ENCODE measurements at regions not wholly inside any gene's neighbourhood (a gene's known extent, or its start where the extent isn't known, plus 50 kb on each side); places are given as distances from the start of the nearest gene placed in this dataset.
"Not testable (repeated sequence)": the region's sequence is repeated elsewhere in the genome, so short reads cannot be mapped to it uniquely, and the experiment has no call there.

- DNase-seq: no peak
Measured at GRCh38 chr4:81617545-81617944, 145.8 kb upstream of the RASGEF1B start.

- DNase-seq: no peak
Measured at GRCh38 chr4:81611221-81611620, 139.5 kb upstream of the RASGEF1B start.

- no peak for DNase-seq
Measured at GRCh38 chr4:81609844-81610243, 138.1 kb upstream of the RASGEF1B start.

DNA sequence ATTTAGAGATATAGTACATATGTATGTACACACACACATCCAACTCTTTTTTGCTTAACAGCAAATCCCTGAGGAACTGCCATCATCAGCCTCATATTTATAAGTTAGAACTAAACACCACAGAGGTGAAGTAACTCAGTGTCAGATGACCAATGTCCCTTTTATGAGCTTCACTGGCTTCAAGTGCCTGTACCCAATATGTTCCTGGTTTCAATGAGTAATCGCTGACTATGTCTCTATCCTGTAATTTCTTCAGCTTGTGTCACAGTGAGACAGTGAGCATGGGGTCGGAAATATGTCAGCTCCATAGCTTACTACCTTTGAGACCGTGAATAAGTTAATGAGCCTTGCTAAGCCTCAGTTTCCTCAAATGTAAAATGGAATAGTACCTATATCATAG is 136.2 kb upstream of the RASGEF1B start:
- DNase-seq: no peak

DNA sequence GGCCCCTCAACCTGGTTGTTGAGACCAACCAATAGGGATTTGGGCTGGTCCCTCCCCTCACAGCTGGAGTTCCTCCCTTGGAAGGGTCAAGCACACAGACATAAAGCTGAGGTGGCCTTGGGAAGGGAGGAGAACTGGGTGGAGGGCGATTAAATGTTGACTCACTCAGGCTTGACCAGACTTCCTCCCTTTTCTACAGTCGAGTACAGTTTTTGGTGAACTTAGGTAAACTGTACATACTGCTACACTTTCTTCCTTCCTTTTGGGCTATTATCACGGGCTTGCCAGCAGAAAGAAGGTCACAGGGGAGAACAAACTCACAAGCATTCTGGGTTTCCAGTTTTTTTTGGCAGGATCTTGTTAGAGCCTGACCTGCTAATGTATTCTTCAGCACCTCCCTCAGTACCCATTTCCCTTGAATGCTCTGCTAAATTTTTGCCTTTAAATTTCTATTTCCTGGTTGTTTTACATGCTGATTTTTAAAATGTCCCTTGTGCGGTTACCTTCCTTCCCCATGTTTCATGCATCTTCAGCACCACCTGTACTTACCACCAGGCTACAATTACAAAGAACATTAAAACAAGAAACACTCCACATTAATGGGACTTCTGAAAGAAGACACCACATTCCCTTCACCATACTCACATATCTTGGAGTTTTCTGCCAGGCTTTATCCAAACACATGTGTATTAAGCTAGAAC is 135.2 kb upstream of the RASGEF1B start:
- no peak for DNase-seq

DNA sequence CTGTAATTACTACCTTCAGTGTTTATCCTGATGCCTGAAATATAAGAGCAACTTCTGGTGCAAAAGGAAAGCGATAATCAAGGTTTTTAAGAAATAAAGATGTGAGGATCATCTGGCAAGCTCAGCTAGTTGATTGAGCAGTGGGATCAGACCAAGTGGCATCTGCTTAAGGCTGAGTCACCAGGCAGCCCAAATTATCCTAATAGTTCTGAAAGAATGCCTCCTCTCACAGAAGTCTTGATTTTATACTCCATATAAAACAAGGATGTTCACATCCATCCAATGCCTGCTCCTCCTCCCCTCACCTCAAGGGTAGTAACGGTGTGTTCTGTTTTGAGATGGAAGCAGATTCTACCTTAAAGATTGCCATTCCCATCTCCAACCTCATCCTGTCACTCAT is 134.5 kb upstream of the RASGEF1B start:
- no peak for DNase-seq

GRCh38 chr4:81605271-81605670 is 133.6 kb upstream of the RASGEF1B start:
- no peak for DNase-seq

DNA sequence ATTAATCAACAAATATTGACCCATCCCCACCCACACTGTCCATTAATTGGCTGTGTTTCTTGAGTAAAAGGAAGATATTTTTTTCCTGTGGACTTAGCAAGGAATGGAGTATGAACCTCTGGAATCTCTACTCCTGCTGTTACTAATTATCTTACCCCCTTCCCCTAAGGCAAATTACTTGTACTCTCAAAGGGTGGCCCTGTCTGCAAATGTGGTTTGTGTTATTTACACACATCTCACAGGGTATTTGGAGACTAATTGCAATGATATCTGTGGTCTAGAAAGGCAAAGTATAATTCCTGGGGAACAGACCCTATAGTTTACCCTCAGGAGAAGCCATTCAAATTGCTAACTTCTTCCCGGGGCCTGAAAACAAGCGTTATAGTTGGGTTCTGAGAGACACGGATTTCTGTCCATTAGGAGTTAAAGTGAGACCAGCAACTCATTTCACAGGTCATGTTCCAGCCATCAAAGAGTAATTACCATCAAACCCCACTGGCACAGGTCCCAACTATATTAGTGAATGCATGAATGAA is 133.0 kb upstream of the RASGEF1B start:
- no peak for DNase-seq

DNA sequence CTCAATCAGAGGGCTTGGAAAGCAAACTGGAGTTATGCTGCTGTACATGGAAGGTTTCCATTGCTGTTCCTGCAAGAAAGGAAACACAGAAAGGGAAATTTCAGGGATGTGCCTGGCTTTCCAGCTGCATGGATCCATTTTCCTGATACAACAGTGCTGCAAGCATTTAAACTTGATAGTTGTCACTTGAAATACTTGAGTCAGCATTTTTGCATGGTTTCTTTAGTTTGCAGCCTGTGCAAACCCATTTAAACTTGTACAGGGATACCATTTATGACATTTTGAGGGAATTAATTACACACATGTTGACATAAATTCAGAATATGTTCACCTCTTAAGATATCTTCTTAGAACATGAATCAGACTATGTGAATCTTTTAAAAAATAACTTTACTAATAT is 131.1 kb upstream of the RASGEF1B start:
- no peak for DNase-seq

GRCh38 chr4:81601358-81601694 is 129.6 kb upstream of the RASGEF1B start:
- DNase-seq: no peak

GRCh38 chr4:81600520-81601357 is 129.0 kb upstream of the RASGEF1B start:
- no peak for DNase-seq

DNA sequence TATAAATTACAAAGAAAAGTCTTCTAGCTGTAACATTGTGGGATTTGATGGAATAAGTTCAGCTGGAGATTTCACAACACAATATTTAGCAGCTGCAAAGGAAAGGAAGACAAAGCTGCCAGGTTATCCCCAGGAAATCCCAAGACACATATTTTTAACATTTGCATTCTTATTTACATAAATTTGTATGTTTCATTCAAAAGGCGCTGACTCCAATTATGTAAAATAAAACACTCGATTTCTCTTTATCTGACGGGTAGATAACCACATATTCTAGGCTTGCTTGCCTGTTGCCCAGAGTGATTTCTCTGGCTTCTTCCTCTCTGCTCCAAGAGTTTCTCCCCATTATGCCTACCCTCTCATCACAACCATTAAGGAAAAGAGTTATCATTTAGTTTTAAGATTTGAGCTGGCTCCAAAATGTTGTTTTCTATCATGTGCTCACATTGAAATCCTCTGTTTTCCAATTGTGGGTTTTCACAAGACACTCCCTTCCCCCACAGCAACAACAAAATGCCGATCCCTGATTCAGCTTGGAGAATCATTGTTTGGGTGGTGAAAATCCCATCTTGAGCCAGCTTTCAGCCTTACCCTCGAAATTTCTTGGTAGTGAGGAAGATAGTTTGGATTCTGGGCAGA is 128.2 kb upstream of the RASGEF1B start:
- DNase-seq: no peak

GRCh38 chr4:81595798-81596610 is 124.3 kb upstream of the RASGEF1B start:
- no peak for DNase-seq

GRCh38 chr4:81595287-81595686 is 123.6 kb upstream of the RASGEF1B start:
- no peak for DNase-seq

- DNase-seq: no peak
Measured at GRCh38 chr4:81594490-81595159, 122.9 kb upstream of the RASGEF1B start.

DNA sequence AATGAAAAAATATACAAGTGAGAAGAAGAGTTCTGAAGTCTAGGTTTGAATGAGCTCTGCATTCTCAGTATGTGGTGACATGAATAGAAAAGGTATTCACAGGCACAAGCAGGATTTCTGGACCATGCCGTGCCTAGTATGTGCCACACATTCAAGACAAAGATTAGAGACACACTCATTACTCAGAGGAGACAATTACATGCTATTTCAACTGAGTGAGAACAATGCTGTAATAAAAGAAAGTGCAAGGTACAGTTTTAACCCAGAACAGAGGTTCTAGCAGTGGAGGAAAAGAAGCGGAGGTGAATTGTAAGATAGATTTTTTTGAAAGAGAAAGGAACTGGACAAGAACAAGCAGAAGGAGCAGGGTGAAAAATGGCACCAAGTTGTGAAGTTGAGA is 121.0 kb upstream of the RASGEF1B start:
- no peak for DNase-seq

- DNase-seq: no peak
Measured at GRCh38 chr4:81590596-81590995, 118.9 kb upstream of the RASGEF1B start.

DNA sequence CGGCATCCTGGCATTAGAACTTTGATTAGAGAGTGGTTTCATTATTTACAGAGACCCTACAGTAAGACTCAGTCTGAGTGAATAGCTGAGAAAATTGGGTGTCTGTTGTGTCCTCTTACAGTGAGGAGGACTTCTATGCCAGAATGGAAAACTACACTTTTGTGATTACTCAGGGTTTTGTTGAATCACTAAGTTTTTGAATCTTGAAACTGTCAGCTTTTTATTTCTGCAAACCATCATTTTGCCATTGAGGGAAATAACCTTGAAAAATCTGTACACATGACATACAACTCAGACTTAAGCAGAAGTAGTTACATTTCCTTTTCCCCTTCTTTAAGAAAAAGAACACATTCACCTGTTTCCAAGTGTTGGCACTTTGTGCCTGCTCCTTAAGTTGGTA is 117.6 kb upstream of the RASGEF1B start:
- DNase-seq: no peak

DNA sequence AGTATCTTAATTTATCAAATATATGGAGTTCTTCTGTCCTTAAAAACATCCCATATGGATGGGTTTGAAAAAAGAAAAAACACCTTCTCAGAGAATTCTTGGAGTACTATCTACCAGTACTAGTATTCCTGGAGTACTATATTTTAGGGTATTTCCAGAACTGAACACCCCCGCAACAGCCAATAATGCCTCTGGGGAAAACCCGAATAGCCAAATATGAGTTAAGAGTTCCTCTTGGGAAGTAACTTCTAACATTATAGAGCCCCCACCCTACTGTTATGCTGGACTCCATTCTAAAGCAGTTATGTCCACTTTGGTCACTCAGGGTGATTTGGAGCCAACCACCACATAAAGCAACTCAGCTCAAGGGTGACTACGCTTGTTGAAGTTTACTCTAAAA is 115.0 kb upstream of the RASGEF1B start:
- DNase-seq: no peak

DNA sequence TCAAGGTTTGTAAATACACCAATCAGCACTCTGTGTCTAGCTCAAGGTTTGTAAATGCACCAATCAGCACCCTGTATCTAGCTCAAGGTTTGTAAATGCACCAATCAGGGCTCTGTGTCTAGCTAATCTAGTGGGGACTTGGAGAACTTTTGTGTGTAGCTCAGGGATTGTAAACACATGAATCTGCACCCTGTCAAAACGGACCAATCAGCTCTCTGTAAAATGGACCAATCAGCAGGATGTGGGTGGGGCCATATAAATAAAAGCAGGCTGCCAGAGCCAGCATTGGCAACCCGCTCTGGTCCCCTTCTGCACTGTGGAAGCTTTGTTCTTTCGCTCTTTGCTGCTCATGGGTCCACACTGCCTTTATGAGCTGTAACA is 109.3 kb upstream of the RASGEF1B start:
- not testable (repeated sequence) for DNase-seq

GRCh38 chr4:81580346-81580993 is 108.8 kb upstream of the RASGEF1B start:
- DNase-seq: no peak

- DNase-seq: no peak
Measured at GRCh38 chr4:81577392-81577791, 105.7 kb upstream of the RASGEF1B start.

Data from cerebellar nuclear complex (tissue), 1 donor.